Activated CD4-positive, CD25-positive, alpha-beta regulatory T cell treated with anti-CD3 and anti-CD28 coated beads, Interleukin-2, amount 50 U/mL, for 72 hours (primary cell): ENCODE measurements at regions not wholly inside any gene's neighbourhood (a gene's known extent, or its start where the extent isn't known, plus 50 kb on each side); places are given as distances from the start of the nearest gene placed in this dataset.
"Not testable (repeated sequence)": the region's sequence is repeated elsewhere in the genome, so short reads cannot be mapped to it uniquely, and the experiment has no call there.

Experiments used
- DNase-seq: peaks from one replicate; pipeline ENCODE4 v3.0.0; 2021

DNA sequence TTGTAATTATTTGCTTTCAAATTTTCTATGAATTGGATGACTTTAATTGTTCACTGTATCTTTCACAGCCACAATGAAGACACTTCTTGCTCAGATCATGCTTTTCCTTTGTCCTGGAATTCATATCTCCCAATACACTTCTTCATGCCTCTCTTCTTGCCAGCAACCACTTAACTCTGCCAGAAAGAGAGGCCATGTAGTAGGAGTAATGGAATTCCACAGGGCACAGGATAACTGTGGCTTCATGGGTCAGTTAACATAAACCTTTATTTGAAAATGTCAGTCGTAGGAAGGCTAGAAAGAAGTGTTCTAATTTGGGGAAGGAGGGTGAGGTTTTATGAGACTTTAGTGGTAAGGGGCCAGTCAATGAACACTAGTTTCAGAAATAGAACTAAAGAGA is 190.3 kb downstream of the TMEM167A start:
- DNase-seq, result no peak

DNA sequence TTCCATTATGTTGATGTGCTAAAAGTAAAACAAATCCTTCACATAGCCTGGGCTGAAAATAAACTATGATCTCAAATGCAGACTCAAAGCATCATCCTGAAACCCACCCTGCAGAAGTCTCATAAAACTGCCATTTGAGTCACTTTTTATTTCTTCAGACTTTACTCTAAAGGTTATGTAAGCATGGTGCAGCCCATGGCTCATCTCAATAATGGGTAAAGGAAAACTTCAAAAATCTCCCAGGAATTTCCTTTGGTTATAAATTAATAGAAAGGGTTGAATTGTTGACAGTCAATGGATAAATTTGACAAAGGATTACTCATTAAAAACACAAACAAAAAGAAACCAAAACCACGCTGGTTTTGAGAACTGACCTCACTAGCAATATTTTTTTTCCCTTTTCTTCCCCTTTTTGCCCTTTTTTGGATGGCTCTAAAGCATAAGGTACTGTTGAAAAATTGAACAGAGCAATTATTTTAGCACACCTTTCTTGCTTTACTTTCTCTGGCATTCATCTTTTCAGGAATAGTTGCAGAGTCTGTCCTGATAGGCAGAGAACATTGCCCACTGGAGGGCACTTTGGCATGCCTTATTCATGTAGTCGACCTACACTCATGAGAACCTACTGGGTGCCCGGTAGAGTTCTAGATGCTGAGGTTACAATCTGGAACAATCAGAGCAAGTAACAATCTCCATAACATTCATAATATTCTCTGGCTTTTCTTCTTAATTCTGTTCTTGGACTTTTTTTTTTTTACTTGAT is 191.4 kb downstream of the TMEM167A start:
- no peak for DNase-seq

DNA sequence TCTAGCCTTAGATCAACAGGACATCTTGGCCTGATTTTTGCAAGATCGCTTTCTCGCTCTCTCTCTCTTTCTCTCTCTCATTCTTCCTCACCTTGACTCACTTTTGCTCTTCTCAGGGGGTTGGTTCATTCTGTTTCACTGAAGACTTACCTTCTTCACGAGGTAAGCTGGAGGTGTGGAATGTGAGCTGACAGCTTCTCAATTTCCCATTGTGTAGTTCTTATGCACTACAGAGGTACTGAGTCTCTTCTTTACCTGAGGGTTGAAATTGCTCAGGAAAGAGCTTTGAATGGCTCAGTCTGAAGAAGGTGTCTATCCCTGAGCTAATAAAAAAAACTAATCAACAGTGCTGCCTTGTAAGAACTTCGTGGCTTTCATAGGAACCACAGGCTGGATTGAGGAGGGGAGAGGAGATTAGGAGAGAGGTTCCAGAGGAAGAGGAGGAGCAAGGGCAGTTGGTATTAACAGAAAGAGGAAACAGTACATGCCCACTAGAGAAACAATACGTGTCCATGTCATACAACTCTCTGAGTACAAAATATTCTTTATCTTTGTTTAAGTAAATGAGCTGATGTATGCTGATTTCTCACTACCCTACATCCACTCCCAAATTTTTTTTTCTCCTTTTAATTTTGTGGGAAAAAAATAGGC is 192.2 kb downstream of the TMEM167A start:
- no peak for DNase-seq

DNA sequence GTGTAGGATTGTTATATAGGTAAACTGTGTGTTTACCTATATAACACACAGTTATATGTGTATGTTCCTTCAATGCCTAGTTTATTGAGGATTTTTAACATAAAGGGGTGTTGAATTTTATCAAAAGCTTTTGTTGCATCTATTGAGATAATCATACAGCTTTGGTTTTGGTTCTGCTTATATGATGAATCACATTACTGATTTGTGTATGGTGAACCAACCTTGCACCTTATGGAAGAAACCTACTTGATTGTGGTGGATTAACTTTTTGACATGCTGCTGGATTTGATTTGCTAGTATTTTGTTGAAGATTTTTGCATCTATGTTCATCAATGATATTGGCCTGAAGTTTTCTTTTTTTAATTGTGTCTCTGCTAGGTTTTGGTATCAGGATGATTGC is 194.9 kb downstream of the TMEM167A start:
- no peak for DNase-seq

DNA sequence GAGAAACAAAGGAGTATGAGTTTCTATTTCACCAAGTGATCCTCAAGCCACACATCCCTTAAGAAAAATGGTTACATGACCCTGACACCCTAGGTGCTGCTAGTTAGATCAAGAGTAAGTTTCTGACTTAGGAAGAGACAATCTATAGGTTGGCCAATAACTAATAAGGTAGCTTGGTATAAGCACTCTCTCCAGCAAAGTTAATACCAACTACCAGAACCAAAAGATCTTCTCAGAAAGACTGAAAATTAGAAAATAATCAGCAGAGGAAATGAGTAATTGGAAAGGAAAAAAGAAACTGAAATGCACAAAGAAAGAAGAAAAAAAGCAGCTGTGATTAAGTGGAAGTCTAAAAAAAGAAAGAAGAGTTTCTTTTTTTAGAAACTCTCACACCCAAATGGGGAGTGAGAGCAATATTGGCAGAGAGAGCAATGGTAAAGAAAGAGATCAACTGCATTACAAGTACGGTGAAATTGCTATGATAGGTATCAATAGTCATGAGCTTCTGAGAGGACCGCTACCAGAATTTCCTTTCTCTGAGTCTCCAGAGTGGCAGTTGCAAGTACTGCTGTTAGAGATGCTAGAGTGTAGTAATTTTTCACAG is 195.5 kb downstream of the TMEM167A start:
- no peak for DNase-seq

DNA sequence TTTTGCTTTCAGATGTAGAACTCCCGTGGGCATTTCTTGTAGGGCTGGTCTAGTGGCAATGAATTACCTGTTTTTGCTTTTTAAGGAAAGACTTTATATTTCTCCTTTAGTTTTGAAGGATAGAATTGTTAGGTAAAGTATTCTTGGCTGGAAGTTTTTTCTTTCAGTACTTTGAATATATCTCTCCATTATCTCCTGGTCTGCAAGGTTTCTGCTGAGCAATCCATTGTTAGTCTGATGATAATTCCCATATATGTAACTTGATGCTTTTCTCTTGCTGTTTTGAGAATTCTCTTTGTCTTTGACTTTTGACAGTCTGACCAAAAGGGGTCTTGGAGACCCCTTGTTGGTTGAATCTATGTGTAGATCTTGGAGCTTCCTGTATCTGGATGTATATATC is 198.1 kb downstream of the TMEM167A start:
- DNase-seq, result no peak

DNA sequence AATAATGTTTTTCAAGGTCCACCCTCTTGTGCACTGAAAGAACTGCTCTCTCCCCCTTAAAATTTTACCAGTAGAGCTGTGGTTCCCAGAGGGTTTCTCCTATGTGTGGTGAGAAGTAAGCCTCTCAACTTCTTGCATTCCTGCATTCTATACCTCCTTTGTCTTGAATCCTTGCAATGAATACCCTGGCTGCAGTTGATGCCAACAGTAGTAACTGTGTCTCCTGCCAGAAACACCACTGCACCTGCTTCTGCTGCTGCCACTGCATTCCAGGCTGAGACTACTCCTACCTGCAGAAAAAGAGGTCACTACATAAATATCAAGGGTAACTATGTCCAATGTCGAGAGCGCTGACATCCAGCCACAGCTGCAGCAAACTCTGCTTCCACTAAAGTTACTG is 203.7 kb downstream of the TMEM167A start:
- DNase-seq, result no peak

DNA sequence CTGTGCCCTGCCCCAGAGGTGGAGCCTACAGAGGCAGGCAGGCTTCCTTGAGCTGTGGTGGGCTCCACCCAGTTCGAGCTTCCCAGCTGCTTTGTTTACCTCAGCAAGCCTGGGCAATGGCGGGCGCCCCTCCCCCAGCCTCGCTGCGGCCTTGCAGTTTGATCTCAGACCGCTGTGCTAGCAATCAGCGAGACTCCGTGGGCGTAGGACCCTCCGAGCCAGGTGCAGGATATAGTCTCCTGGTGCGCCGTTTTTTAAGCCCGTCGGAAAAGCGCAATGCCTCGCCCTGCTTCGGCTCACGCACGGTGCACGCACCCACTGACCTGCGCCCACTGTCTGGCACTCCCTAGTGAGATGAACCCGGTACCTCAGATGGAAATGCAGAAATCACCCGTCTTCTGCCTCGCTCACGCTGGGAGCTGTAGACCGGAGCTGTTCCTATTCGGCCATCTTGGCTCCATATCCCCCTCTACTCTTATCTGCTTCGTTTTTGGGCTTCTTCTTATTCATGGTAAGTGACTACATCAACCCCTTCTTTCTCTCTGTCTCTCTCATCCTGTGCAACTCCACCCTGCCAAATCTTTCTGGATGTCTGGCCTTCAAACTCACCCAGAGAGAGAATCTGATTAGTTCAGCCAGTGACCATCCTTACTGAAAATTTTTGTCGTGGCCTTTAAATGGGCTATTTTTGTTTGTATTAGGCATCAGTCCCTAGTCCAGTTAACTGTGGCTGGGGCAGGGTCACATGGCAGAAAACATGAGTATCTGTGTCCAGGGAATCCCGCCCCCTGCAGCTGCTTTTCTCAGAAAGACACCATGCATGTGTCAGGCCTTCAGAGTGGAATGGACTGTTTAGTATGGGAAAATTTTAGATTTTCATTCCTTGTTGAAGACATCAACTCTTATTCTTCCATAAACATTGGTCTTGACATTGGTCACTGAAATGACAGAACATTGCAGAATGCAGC is 204.6 kb downstream of the TMEM167A start:
- not testable (repeated sequence) for DNase-seq

DNA sequence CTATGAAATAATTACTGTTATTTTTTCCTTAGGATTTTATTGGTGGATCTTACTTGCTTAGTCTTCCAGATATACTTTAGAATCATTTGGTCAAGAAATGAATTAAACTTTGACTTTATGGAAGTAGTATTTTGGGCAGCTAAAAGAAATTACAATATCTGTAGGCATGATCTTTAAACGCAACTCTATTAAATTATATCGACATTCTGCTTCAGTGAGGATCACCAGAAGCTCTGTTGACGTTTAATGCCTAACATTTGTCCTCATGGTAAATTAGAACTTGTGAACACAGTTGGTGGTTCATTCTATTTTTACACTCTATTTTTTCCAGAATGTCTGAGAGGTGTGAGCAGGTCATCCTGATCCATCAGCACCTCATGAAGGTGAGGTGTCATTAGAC is 211.6 kb downstream of the TMEM167A start:
- no peak for DNase-seq

DNA sequence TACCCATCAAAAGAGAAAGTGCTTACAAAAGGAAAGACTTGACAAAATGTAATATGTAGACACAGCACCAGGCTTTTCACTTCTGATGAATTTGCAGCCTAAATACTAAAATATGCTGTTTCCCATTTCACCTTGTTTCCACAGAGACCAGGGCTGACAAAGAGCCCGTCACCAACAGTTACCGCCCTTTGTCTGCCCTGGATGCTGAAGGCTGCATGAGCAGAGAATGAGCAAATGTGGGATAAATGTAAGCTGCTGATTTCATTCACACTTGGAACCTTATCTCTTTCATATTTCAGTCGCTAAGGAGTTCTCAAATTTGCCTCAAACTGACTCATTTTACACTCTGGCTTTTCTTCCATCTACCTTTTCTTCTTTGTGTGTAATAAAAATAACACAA is 213.9 kb downstream of the TMEM167A start:
- DNase-seq, result no peak

DNA sequence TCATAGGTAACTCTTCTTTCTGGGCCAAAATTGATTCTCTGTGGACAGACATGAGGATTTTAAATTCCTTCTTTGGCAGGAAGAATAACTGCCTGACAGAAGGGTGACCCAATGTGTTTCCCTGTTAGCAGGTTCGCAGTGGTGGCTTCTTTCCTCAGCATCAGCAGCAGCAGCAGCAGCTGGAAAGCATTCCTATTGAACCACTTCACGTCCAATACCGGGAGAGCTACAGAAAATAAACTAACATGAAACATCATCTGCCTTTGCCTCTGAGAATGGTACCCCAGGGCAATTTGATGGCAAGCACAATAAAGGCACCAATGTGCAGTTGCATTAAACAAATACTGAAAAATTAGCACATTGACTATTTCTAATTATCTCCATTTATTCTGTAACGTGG is 214.5 kb downstream of the TMEM167A start:
- DNase-seq, result no peak

DNA sequence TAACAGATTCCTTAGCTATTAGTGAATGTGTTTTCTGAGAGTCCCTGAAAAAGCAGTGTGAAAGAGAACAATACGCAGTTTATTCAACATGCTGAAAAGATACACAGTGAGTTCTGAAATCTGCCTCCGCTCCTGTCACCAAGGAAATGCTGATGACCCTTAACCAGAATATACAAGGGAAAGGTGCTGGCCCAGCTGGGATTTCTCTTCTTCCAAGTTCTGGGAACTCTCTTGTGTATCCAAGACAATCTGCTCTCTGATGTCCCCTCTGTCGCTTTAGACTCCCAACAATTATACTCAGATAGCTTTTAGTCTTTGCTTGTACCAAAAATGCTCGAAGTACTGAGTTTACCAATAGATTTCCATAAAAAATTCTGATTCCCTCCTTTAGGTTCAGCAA is 214.9 kb downstream of the TMEM167A start:
- no peak for DNase-seq

DNA sequence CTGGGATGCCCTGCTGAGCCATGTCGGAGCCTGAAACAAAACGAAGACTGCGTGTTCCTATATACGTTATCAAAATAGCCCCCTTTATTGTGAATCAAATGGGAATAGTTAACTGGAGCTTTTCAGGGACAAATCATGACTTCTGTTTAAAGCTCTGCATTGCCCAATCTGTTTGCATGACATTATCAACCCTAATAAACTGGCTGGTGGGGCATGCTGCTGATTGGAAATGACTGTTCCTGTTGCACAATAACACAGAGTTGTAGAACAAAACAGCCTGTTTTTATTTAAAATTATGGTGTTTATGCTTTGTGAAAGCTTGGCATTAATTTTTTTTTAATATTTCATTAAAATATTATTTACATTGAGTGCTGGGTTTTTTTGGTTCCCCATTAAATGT is 215.5 kb downstream of the TMEM167A start:
- DNase-seq, result no peak

DNA sequence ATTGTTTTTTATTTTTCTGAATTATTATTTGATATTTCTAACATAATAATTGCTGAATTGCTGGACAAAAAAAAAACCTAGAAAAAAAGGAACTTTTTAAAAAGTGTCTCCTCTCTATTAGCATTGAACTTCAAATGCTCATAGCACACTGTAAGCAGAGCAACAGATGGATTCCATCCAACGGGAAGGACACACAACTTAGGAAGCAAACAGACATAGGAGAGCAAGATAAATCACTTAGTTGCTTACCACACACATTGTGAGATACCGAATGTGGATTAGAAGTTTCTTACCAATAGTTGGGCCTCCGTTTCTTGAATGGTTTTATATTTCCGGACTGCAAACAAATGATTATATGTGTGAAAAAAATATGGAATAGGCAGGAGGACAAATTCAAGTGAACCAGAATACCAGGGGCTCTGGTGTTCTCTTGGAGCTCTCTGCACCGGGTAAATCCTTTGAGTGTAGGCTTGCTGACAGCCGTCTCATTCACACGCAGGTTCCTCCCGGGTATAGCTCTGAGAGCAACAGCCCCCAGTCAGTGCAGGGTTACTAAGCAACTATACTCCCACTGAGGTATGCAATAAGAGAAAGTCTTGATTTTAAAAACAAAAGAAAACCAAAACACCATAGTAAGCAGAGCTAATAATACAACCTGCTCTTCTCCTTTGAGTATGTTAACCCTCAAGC is 217.6 kb downstream of the TMEM167A start:
- no peak for DNase-seq

DNA sequence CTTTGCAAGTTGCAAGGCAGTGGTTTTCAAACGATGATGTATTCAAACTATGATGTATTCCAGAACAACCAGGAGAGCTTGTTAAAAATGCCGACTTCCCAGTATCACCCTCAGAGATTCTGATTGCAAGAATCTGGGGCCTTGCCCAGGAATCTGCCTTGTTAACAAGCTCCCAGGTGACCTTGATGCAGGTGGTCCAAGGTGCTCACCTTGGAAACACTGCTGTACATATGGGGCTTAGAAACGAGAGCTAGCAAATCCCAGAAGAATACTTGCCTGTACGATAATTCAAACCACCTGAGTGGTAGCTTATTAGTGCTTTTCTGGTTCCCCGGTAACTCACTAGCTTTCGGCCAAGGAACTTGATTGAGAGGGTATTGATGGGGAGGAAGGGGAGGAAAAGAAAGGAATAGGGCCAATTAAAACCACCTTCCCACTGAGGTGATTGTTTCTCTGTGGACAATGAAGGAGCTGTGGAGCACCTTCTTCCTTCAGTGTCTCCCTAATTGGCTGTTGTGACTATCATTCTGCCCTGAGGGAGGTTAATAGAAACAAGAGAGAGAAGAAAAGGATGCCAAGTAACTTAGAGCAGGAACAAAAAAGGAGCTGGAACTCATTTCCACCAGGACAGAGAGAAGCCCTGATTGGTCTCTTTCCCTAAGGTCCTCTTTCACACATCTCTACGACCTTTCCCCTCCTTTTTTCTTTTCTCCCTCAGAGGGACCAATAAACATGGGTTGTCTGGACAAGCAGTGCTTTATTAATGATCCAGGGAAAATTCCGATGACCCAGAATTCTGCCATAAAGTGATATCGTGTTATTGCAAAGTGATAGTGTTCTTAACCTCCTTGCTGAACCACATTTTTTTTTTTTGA is 218.8 kb downstream of the TMEM167A start:
- no peak for DNase-seq

DNA sequence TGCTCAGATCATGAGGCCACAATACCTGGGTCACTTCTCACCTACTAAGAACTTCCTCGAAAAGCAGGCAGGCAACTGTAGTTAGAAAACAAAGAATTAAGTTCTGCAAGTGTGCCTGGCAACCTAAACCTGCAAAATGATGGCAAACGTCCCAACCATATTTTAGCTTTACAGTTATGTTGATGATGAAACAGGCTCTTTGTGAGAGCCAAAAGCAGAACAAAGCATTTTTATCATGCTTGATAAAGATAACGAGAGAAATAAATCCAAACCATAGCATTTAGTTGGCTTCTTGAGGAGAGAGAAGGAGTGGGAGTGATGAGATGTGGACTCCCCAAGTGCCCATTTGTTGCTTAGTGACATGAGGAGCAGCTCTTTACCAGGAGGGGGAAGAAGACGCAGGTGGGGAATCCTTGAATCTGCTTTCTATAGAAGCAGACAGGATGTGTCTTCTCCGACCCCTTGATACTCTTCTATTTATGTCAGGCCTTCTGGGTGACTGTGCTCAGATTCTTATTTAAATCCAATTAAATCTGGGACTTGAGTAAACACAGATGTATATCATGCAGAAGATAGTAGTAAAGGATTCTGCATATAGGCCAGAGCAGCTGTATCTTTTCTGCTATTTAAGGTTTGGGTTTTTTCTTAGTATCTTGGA is 221.2 kb downstream of the TMEM167A start:
- DNase-seq, result no peak

DNA sequence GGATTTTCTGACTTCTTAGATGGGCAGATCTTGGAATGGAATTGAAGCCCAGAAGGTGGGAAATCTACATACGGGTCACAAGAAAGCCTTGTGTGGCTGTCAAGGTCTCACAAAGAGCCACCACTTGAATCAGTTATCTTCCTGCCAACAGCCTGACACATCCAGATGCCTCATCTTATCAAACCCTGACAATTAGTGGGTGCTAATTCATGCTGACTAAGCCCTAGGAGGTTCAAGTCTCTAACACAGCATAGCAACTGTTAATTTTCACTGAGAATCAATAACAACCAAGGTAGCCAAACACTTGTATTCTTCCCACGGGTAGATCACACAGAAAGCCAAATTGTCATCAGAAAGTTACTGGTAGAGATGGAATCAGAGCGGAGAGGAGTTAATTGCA is 222.2 kb downstream of the TMEM167A start:
- no peak for DNase-seq

DNA sequence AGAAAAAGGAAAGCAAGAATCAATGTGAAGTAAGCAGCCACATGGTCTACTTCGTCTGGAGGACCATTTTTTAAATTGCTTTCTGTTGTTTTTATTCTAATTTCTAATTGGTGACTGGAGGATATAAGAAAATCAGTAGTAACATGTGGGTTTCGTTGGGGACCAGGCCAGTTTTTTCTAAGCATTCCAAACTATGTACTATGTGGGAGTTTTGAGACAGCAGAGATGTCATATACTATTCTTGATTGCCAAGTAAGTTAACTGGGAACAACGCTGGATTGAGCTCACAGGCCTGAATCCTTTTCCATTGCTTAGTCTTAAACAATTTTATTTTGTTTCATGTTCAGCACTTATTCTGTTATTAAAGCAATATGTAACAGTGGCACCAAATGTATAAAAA is 225.7 kb downstream of the TMEM167A start:
- DNase-seq, result no peak

DNA sequence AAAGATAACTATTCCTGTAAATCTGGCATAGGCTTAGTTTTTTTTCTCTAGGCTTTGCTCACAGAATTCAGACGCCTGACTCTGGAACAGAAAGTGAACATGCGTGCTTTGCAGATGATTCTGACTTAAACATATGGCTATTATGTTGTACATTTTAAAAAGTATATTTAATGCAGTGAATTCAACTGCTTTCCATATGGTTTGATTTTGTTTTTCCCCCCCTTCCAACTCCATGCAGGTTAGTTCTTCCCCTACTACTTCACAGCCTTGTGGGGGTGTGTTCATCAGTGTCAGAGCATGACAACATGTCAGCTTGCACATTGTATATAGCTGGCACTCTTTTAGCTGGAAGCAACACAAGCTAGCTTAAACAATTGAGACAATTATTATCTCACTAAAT is 226.8 kb downstream of the TMEM167A start:
- no peak for DNase-seq

DNA sequence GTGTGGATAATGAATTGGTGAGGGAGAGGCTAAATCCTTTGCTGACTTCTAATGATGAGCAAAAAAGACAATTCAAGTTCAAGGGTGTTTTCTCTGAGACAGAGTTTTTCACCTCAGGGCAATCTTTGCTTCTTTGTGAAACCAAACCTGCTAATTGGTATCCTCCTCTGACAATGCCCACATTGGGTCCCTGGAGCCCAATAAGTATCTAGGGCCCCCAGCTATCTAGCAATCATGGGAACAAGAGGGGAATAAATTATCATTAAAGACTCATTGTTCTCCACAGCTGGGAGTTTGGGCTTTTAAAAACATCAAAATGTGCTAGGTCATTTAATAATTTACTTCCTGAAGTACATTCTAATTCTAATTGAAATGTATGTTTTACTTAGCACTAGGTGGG is 227.3 kb downstream of the TMEM167A start:
- DNase-seq, result no peak

DNA sequence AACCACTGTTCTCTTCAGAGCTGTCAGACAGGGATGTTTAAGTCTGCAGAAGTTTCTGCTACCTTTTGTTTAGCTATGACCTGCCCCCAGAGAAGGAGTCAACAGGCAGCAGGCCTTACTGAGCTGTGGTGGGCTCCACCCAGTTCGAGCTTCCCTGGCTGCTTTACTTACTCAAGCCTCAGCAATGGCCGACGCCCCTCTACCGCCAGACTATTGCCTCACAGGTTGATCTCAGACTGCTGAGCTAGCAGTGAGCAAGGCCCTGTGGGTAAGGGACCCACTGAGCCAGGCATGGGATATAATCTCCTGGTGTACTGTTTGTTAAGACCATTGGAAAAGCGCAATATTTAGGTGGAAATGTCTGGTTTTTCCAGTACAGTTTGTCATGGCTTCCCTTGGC is 229.6 kb downstream of the TMEM167A start:
- no peak for DNase-seq
